SH-SY5Y (cell line): ENCODE measurements at regions not wholly inside any gene's neighbourhood (a gene's known extent, or its start where the extent isn't known, plus 50 kb on each side); places are given as distances from the start of the nearest gene placed in this dataset.

Experiments used
- GATA2 ChIP-seq: IDR thresholded peaks from 2 replicates; pipeline ENCODE4 v1.6.1; 2011; ENCODE audit warnings: mild to moderate bottlenecking, low read depth, low read length
- GATA3 ChIP-seq: IDR thresholded peaks from 2 replicates; pipeline ENCODE4 v1.6.1; 2011; ENCODE audit warnings: low read depth, mild to moderate bottlenecking, low read length, moderate library complexity

DNA sequence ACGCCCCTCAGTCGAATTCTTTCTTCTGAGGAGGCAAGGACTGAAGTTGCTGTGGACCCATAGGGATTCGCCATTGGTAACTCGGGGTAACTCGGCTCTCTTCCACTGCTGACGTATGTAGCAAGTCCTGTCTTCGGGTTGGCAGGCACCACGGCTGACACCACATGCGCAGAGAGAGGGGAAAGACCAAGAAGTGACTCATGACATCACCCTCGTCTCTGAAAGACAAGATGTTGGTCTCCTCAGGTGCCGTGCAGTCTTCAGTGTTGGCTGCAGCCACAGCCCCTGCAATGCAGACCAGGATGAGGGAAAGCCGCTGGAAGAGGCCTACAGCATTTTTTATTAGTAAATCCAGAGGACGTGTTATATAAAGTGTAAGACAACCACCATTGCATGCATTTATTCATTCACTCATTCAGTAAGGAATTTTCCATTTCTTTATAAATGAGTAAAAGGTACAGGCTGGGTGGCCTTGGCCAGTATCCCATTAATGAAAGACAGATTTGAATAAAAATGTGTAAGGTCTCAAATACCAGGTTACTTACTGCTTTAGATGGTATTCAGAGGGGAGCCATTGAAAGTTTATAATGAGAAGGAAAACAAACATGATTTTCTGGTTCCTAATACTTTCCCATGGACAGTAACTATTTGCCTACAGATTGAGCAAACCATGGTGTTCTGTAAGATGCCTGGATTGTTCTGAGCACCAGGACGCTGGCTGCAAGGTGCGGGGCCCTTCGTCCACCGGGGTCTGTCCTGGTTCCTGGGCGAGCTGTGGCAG lies 50.7 kb upstream of the IRF2BP2 start:
- TF ChIP-seq GATA3 = no peak
- TF ChIP-seq GATA2 = no peak
